SK-N-SH (cell line): ENCODE measurements at regions not wholly inside any gene's neighbourhood (a gene's known extent, or its start where the extent isn't known, plus 50 kb on each side); places are given as distances from the start of the nearest gene placed in this dataset.

Experiments used
- CTCF ChIA-PET: fragments of 300-600, 350-600 bp; formaldehyde crosslinking; extraction: SDS; loops from one replicate; lab custom pipeline; 2021; lab: Yijun Ruan, JAX
- POLR2A ChIA-PET: fragments of 350-600 bp; sonication (Branson Sonifier 250); formaldehyde crosslinking; extraction: SDS; loops from one replicate; lab custom pipeline; 2020; ENCODE audit warnings: antibody characterized with exemption, inconsistent platforms; lab: Yijun Ruan, JAX
- DNase-seq: peaks from one replicate; pipeline ENCODE4 v3.0.0; 2012
- H2AFZ ChIP-seq: fragments of 200-600 bp; sonication (generic); 2 replicates; pipeline ENCODE4 v1.8.1; 2016; ENCODE audit warnings: antibody characterized with exemption, mild to moderate bottlenecking, low read depth
- H3F3A ChIP-seq: fragments of 200-600 bp; sonication (generic); replicated peaks from 2 replicates; pipeline ENCODE3; 2016; ENCODE audit warnings: antibody characterized with exemption, mild to moderate bottlenecking; ENCODE audit not compliant: insufficient read depth
- H3K27ac ChIP-seq, 2 experiments: fragments of 200-500 bp in 1 of 2; fragments of 200-600 bp in 1 of 2; sonication (Bioruptor generic) in 1 of 2; sonication (generic), shearing (Covaris generic) in 1 of 2; 2 replicates each; pipeline versions ENCODE4 v1.5.1 to v1.6.1; 2014 to 2016; ENCODE audit warnings: low read depth in 2 of 2, inconsistent platforms in 1 of 2, low read length in 1 of 2, mild to moderate bottlenecking in 1 of 2, mixed read lengths in 1 of 2
- H3K27me3 ChIP-seq: fragments of 200-600 bp; sonication (generic), shearing (Covaris generic); 2 replicates; pipeline ENCODE4 v1.6.1; 2016; ENCODE audit warnings: mixed run types; ENCODE audit not compliant: insufficient read depth
- H3K36me3 ChIP-seq, 2 experiments: fragments of 200-500 bp in 1 of 2; fragments of 200-600 bp in 1 of 2; sonication (Bioruptor generic) in 1 of 2; sonication (generic) in 1 of 2; replicated peaks in 1 of 2; 2 replicates each; pipeline versions ENCODE3 to v1.5.1; 2014 to 2016; ENCODE audit warnings: low read length in 1 of 2, mild to moderate bottlenecking in 1 of 2; ENCODE audit not compliant: insufficient read depth in 2 of 2, control insufficient read depth in 1 of 2
- H3K4me1 ChIP-seq, 2 experiments: fragments of 200-500 bp in 1 of 2; fragments of 200-600 bp in 1 of 2; sonication (Bioruptor generic) in 1 of 2; sonication (generic), shearing (Covaris generic) in 1 of 2; 2 replicates each; pipeline versions ENCODE4 v1.5.1 to v1.6.1; 2014 to 2016; ENCODE audit warnings: low read depth in 1 of 2, low read length in 1 of 2, mixed run types in 1 of 2; ENCODE audit not compliant: insufficient read depth in 2 of 2, control insufficient read depth in 1 of 2
- H3K4me2 ChIP-seq: fragments of 200-600 bp; sonication (generic), shearing (Covaris generic); 2 replicates; pipeline ENCODE4 v1.6.1; 2017; ENCODE audit warnings: mixed run types
- H3K4me3 ChIP-seq, 2 experiments: fragments of 200-500 bp in 1 of 2; fragments of 200-600 bp in 1 of 2; sonication (Bioruptor generic) in 1 of 2; sonication (generic), shearing (Covaris generic) in 1 of 2; 2 replicates each; pipeline versions ENCODE4 v1.5.1 to v1.8.1; 2014 to 2016; ENCODE audit warnings: low read depth in 2 of 2, inconsistent platforms in 1 of 2, low read length in 1 of 2, mild to moderate bottlenecking in 1 of 2, mixed read lengths in 1 of 2, moderate library complexity in 1 of 2
- H3K79me2 ChIP-seq: fragments of 200-600 bp; sonication (generic); 2 replicates; pipeline ENCODE4 v1.8.1; 2017; ENCODE audit warnings: mild to moderate bottlenecking; ENCODE audit not compliant: insufficient read depth
- H3K9ac ChIP-seq: fragments of 200-600 bp; sonication (generic); 2 replicates; pipeline ENCODE4 v1.6.1; 2017; ENCODE audit warnings: mixed run types
- H3K9me2 ChIP-seq: fragments of 200-600 bp; sonication (generic); 2 replicates; pipeline ENCODE4 v1.6.1; 2017; ENCODE audit warnings: mixed run types
- H3K9me3 ChIP-seq: fragments of 200-600 bp; sonication (generic); 2 replicates; pipeline ENCODE4 v1.6.1; 2017; ENCODE audit warnings: mixed run types, mild to moderate bottlenecking, moderate library complexity
- H4K20me1 ChIP-seq: fragments of 200-600 bp; sonication (generic); 2 replicates; pipeline ENCODE4 v1.6.1; 2017; ENCODE audit warnings: mild to moderate bottlenecking, mixed run types; ENCODE audit not compliant: insufficient read depth
- ELF1 ChIP-seq: IDR thresholded peaks from 2 replicates; pipeline ENCODE4 v1.4.0; 2012
- EZH2phosphoT487 ChIP-seq: fragments of 200-600 bp; sonication (generic); IDR thresholded peaks from 2 replicates; pipeline ENCODE4 v1.6.1; 2017; ENCODE audit warnings: low read depth, mixed run types, mild to moderate bottlenecking, antibody characterized with exemption, moderate library complexity, borderline replicate concordance
- FOXJ3 ChIP-seq: sonication (generic); formaldehyde crosslinking; IDR thresholded peaks from 2 replicates; pipeline ENCODE4 v1.5.1; 2020; ENCODE audit warnings: mild to moderate bottlenecking, missing genetic modification reagents
- FOXM1 ChIP-seq: IDR thresholded peaks from 2 replicates; pipeline ENCODE4 v1.4.0; 2012; ENCODE audit warnings: low read depth, mild to moderate bottlenecking
- MEF2A ChIP-seq: IDR thresholded peaks from 2 replicates; pipeline ENCODE4 v1.4.0; 2012; ENCODE audit warnings: low read depth, borderline replicate concordance
- MXI1 ChIP-seq: IDR thresholded peaks from 2 replicates; pipeline ENCODE4 v1.6.1; 2012; ENCODE audit warnings: mild to moderate bottlenecking, low read depth, low read length, improper control_type of control experiment
- POLR2AphosphoS5 ChIP-seq: IDR thresholded peaks from 2 replicates; pipeline ENCODE4 v1.6.1; 2012; ENCODE audit warnings: low read depth, low read length
- RCOR1 ChIP-seq: fragments of 150-350 bp; IDR thresholded peaks from 2 replicates; pipeline ENCODE4 v1.6.1; 2017; ENCODE audit warnings: antibody characterized with exemption, low read length
- RFX5 ChIP-seq: IDR thresholded peaks from 2 replicates; pipeline ENCODE4 v1.6.1; 2012; ENCODE audit warnings: mild to moderate bottlenecking, improper control_type of control experiment, low read length
- TAF1 ChIP-seq: IDR thresholded peaks from 2 replicates; pipeline ENCODE4 v1.6.1; 2012; ENCODE audit warnings: low read depth, mild to moderate bottlenecking, low read length, moderate library complexity, borderline replicate concordance
- YY1 ChIP-seq: IDR thresholded peaks from 2 replicates; pipeline ENCODE4 v1.4.0; 2012; ENCODE audit warnings: low read depth, mild to moderate bottlenecking
- WGBS: methylation state at CpG from one replicate; pipeline ENCODE4 v1.1.6; 2017; ENCODE audit warnings: low lambda C conversion rate; 5-methylcytosine and 5-hydroxymethylcytosine counted together
- TF ChIP-seq, protein P1 (sequence below): IDR thresholded peaks from 2 replicates; pipeline ENCODE4 v1.4.0; 2012; ENCODE audit warnings: low read depth
- TF ChIP-seq, protein P2 (sequence below): IDR thresholded peaks from 2 replicates; pipeline ENCODE4 v1.4.0; 2012; ENCODE audit warnings: low read depth, borderline replicate concordance
- TF ChIP-seq, protein P3 (sequence below): fragments of 150-350 bp; IDR thresholded peaks from 2 replicates; pipeline ENCODE4 v1.6.1; 2016; ENCODE audit warnings: mild to moderate bottlenecking, low read depth, low read length
- TF ChIP-seq, protein P4 (sequence below): IDR thresholded peaks from 2 replicates; pipeline ENCODE4 v1.6.1; 2012; ENCODE audit warnings: mild to moderate bottlenecking, low read depth, low read length, moderate library complexity

DNA sequence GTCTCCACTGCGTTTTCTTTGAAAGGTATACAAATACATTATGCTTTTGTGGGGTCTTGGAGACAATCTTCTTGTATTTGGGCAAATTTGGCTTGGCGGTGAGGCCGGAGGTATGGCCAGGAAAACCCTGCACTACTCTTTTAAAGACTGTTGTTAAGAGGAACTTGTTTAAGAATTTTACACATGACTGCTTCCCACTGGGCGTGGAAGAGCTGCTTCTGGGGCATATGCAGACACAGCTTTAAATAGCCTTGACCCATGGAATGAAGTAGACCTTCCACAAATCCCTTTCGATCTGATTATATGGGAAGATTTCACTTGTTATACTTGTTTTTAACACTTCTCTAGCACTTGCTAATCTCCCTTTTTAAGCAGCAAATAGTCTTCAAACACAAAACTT is 453.6 kb downstream of the MN1 start:
- no peaks in the 10 kb centered on the region for H3K79me2 ChIP-seq
- no peaks in the 10 kb centered on the region for H3K9me2 ChIP-seq
- H2AFZ ChIP-seq, result no peak overlapping the region
- no peaks in the 10 kb centered on the region; the same call in 1 of the 2 replicates for H3K27me3 ChIP-seq
- no peaks in the 10 kb centered on the region for H3K36me3 ChIP-seq
- 54% methylated on average over 5 of the region's 5 CpGs for WGBS
- no peaks in the 10 kb centered on the region for H4K20me1 ChIP-seq
- H3K9me3 ChIP-seq, result 0 out of 2 replicates have a peak, but pooled peaks cover 3% of the 10 kb centered on the region
- H3K4me3 ChIP-seq, result no peak overlapping the region
- H3K4me1 ChIP-seq, result no peaks in the 10 kb centered on the region
- CTCF ChIA-PET, result no interaction called here
- no peak overlapping the region for H3K9ac ChIP-seq
- no peak for TF ChIP-seq YY1
- TF ChIP-seq RCOR1, result no peak
- TF ChIP-seq TAF1, result no peak
- TF ChIP-seq, protein P1, sequence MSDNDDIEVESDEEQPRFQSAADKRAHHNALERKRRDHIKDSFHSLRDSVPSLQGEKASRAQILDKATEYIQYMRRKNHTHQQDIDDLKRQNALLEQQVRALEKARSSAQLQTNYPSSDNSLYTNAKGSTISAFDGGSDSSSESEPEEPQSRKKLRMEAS, result no peak
- no peak for TF ChIP-seq EZH2phosphoT487
- no peak for TF ChIP-seq MEF2A
- no peak for TF ChIP-seq FOXJ3
- no peak for TF ChIP-seq POLR2AphosphoS5
- no peak for TF ChIP-seq FOXM1
- no peak for TF ChIP-seq RFX5
- TF ChIP-seq MXI1, result no peak
- no peak for TF ChIP-seq ELF1
- TF ChIP-seq, all 33 proteins: peak for 0
- no peak overlapping the region for H3K27ac ChIP-seq
- DNase-seq, result no peak
- POLR2A ChIA-PET, result no interaction called here
- no peak overlapping the region for H3K4me2 ChIP-seq
- no peaks in the 10 kb centered on the region for H3F3A ChIP-seq

DNA sequence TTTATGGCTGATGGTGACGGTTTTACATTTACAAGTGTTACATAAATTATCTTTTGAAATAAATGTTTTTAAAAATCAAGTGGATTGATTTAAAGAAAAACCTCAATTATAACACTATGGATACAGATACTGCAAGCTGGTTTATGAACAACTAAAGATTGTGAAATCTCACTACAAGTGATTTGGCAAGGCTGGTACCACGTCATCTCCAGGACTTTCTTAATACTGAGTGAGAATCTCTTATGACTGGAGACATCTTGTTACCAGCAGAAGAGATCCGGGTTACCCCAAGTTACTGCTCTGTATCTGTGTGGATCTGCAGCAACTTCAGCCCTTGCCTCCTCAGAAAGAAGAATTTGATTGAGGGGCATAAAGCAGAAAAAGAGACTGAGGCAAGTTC is 452.9 kb downstream of the MN1 start:
- H3K4me2 ChIP-seq, result no peak overlapping the region
- CTCF ChIA-PET, result no interaction called here
- H3K9ac ChIP-seq, result no peak overlapping the region
- no peaks in the 10 kb centered on the region for H3F3A ChIP-seq
- no peaks in the 10 kb centered on the region for H3K9me2 ChIP-seq
- H3K4me3 ChIP-seq, result no peak overlapping the region
- TF ChIP-seq POLR2AphosphoS5 (no peak), FOXJ3 (no peak), ELF1 (no peak), TAF1 (no peak), RFX5 (no peak), RCOR1 (no peak), MXI1 (no peak)
- TF ChIP-seq, protein P2, sequence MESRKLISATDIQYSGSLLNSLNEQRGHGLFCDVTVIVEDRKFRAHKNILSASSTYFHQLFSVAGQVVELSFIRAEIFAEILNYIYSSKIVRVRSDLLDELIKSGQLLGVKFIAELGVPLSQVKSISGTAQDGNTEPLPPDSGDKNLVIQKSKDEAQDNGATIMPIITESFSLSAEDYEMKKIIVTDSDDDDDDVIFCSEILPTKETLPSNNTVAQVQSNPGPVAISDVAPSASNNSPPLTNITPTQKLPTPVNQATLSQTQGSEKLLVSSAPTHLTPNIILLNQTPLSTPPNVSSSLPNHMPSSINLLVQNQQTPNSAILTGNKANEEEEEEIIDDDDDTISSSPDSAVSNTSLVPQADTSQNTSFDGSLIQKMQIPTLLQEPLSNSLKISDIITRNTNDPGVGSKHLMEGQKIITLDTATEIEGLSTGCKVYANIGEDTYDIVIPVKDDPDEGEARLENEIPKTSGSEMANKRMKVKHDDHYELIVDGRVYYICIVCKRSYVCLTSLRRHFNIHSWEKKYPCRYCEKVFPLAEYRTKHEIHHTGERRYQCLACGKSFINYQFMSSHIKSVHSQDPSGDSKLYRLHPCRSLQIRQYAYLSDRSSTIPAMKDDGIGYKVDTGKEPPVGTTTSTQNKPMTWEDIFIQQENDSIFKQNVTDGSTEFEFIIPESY, result no peak
- TF ChIP-seq, protein P3, sequence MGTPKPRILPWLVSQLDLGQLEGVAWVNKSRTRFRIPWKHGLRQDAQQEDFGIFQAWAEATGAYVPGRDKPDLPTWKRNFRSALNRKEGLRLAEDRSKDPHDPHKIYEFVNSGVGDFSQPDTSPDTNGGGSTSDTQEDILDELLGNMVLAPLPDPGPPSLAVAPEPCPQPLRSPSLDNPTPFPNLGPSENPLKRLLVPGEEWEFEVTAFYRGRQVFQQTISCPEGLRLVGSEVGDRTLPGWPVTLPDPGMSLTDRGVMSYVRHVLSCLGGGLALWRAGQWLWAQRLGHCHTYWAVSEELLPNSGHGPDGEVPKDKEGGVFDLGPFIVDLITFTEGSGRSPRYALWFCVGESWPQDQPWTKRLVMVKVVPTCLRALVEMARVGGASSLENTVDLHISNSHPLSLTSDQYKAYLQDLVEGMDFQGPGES, result no peak
- TF ChIP-seq, protein P4, sequence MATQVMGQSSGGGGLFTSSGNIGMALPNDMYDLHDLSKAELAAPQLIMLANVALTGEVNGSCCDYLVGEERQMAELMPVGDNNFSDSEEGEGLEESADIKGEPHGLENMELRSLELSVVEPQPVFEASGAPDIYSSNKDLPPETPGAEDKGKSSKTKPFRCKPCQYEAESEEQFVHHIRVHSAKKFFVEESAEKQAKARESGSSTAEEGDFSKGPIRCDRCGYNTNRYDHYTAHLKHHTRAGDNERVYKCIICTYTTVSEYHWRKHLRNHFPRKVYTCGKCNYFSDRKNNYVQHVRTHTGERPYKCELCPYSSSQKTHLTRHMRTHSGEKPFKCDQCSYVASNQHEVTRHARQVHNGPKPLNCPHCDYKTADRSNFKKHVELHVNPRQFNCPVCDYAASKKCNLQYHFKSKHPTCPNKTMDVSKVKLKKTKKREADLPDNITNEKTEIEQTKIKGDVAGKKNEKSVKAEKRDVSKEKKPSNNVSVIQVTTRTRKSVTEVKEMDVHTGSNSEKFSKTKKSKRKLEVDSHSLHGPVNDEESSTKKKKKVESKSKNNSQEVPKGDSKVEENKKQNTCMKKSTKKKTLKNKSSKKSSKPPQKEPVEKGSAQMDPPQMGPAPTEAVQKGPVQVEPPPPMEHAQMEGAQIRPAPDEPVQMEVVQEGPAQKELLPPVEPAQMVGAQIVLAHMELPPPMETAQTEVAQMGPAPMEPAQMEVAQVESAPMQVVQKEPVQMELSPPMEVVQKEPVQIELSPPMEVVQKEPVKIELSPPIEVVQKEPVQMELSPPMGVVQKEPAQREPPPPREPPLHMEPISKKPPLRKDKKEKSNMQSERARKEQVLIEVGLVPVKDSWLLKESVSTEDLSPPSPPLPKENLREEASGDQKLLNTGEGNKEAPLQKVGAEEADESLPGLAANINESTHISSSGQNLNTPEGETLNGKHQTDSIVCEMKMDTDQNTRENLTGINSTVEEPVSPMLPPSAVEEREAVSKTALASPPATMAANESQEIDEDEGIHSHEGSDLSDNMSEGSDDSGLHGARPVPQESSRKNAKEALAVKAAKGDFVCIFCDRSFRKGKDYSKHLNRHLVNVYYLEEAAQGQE, result no peak
- TF ChIP-seq, all 33 proteins: peak for 0
- POLR2A ChIA-PET, result no interaction called here
- Histone ChIP-seq H3K27ac (no peak overlapping the region), H3K27me3 (no peaks in the 10 kb centered on the region; the same call in 1 of the 2 replicates), H3K4me1 (no peaks in the 10 kb centered on the region), H3K79me2 (no peaks in the 10 kb centered on the region), H3K36me3 (no peaks in the 10 kb centered on the region), H3K9me3 (0 out of 2 replicates have a peak, but pooled peaks cover 3% of the 10 kb centered on the region), H4K20me1 (no peaks in the 10 kb centered on the region), H2AFZ (no peak overlapping the region)
- no peak for DNase-seq
- 33% methylated on average over 3 of the region's 3 CpGs for whole genome bisulfite sequencing
